Osteoblast (primary cell): ENCODE measurements at regions not wholly inside any gene's neighbourhood (a gene's known extent, or its start where the extent isn't known, plus 50 kb on each side); places are given as distances from the start of the nearest gene placed in this dataset.

Source experiments
- DNase-seq: peaks from one replicate; pipeline ENCODE4 v3.0.0; 2011; ENCODE audit warnings: low spot score, mixed read lengths; ENCODE audit not compliant: insufficient read length; ENCODE audit errors: missing footprints
- H2AFZ ChIP-seq: 2 replicates; pipeline ENCODE4 v1.6.0; 2011; ENCODE audit warnings: mild to moderate bottlenecking, low read length
- H3K27ac ChIP-seq: 2 replicates; pipeline ENCODE4 v1.5.1; 2011; ENCODE audit warnings: mild to moderate bottlenecking, low read depth, low read length, moderate library complexity
- H3K27me3 ChIP-seq: 2 replicates; pipeline ENCODE4 v1.6.0; 2012; ENCODE audit warnings: mild to moderate bottlenecking, control low read depth, inconsistent platforms, low read length, moderate library complexity; ENCODE audit not compliant: insufficient read depth
- H3K36me3 ChIP-seq: 2 replicates; pipeline ENCODE4 v1.5.1; 2011; ENCODE audit warnings: mild to moderate bottlenecking, low read length, control low read depth, moderate library complexity; ENCODE audit not compliant: insufficient read depth
- H3K4me1 ChIP-seq: 2 replicates; pipeline ENCODE4 v1.5.1; 2011; ENCODE audit warnings: mild to moderate bottlenecking, low read length, control low read depth, moderate library complexity; ENCODE audit not compliant: insufficient read depth
- H3K4me2 ChIP-seq: 2 replicates; pipeline ENCODE4 v1.6.0; 2011; ENCODE audit warnings: mild to moderate bottlenecking, low read length; ENCODE audit not compliant: insufficient read depth
- H3K4me3 ChIP-seq: fragments of 200-600 bp; sonication (generic); 3 replicates; pipeline ENCODE4 v1.5.1; 2012; ENCODE audit warnings: mild to moderate bottlenecking, low read length, inconsistent platforms; ENCODE audit not compliant: insufficient read depth
- H3K79me2 ChIP-seq: 2 replicates; pipeline ENCODE4 v1.6.0; 2012; ENCODE audit warnings: mild to moderate bottlenecking, low read length, control low read depth, inconsistent platforms; ENCODE audit not compliant: insufficient read depth
- H3K9me3 ChIP-seq: 2 replicates; pipeline ENCODE4 v1.5.1; 2011; ENCODE audit warnings: low read depth, low read length, control low read depth
- H4K20me1 ChIP-seq: 2 replicates; pipeline ENCODE4 v1.6.0; 2012; ENCODE audit warnings: mild to moderate bottlenecking, low read length, control low read depth; ENCODE audit not compliant: insufficient read depth
- CTCF ChIP-seq: IDR thresholded peaks from 2 replicates; pipeline ENCODE4 v1.5.1; 2011; ENCODE audit warnings: mild to moderate bottlenecking, low read depth, low read length, moderate library complexity; ENCODE audit errors: extremely low read depth

GRCh38 chrX:23524467-23524866, 142.8 kb upstream of the PRDX4 start:
- Histone ChIP-seq H3K27ac (no peak overlapping the region), H3K4me1 (no peaks in the 10 kb centered on the region), H4K20me1 (no peaks in the 10 kb centered on the region), H3K79me2 (no peaks in the 10 kb centered on the region), H2AFZ (no peak overlapping the region), H3K36me3 (no peaks in the 10 kb centered on the region), H3K9me3 (no peaks in the 10 kb centered on the region), H3K27me3 (no peaks in the 10 kb centered on the region), H3K4me3 (no peak overlapping the region), H3K4me2 (no peak overlapping the region)
- DNase-seq = no peak
- no peak for TF ChIP-seq CTCF

- no peaks in the 10 kb centered on the region for H3K36me3 ChIP-seq
- no peaks in the 10 kb centered on the region for H4K20me1 ChIP-seq
- no peak overlapping the region for H3K4me2 ChIP-seq
- H3K4me3 ChIP-seq = no peak overlapping the region
- no peak overlapping the region for H2AFZ ChIP-seq
- DNase-seq = no peak
- no peaks in the 10 kb centered on the region for H3K79me2 ChIP-seq
- no peaks in the 10 kb centered on the region for H3K4me1 ChIP-seq
- no peak overlapping the region for H3K27ac ChIP-seq
- H3K27me3 ChIP-seq = no peaks in the 10 kb centered on the region
- TF ChIP-seq CTCF = no peak
- H3K9me3 ChIP-seq = no peaks in the 10 kb centered on the region
Observed at GRCh38 chrX:23525531-23525930, 141.8 kb upstream of the PRDX4 start.

GRCh38 chrX:23540532-23540931, 126.8 kb upstream of the PRDX4 start:
- H3K36me3 ChIP-seq = no peaks in the 10 kb centered on the region
- no peak overlapping the region for H3K4me3 ChIP-seq
- no peaks in the 10 kb centered on the region for H3K9me3 ChIP-seq
- H3K27me3 ChIP-seq = no peaks in the 10 kb centered on the region
- no peak overlapping the region for H3K4me2 ChIP-seq
- no peaks in the 10 kb centered on the region for H4K20me1 ChIP-seq
- no peak for TF ChIP-seq CTCF
- no peaks in the 10 kb centered on the region for H3K4me1 ChIP-seq
- no peaks in the 10 kb centered on the region for H3K79me2 ChIP-seq
- DNase-seq = no peak
- no peak overlapping the region for H2AFZ ChIP-seq
- no peak overlapping the region for H3K27ac ChIP-seq

- Histone ChIP-seq H3K36me3 (no peaks in the 10 kb centered on the region), H3K4me1 (no peaks in the 10 kb centered on the region), H3K9me3 (no peaks in the 10 kb centered on the region), H3K27me3 (no peaks in the 10 kb centered on the region), H3K79me2 (no peaks in the 10 kb centered on the region), H3K4me3 (no peak overlapping the region), H3K4me2 (no peak overlapping the region), H3K27ac (no peak overlapping the region), H2AFZ (no peak overlapping the region), H4K20me1 (no peaks in the 10 kb centered on the region)
- no peak for TF ChIP-seq CTCF
- no peak for DNase-seq
Observed at GRCh38 chrX:23548164-23548563, 119.1 kb upstream of the PRDX4 start.
